Nephron (organoid): ENCODE measurements at regions not wholly inside any gene's neighbourhood (a gene's known extent, or its start where the extent isn't known, plus 50 kb on each side); places are given as distances from the start of the nearest gene placed in this dataset.

Experiments
- H3K27ac Mint-ChIP-seq, 3 experiments: 2 replicates each; pipeline ENCODE4 v1.8.0; 2020; ENCODE audit warnings: mixed read lengths in 3 of 3, mild to moderate bottlenecking in 2 of 3, moderate library complexity in 1 of 3
- H3K27me3 Mint-ChIP-seq: 2 replicates; pipeline ENCODE4 v1.8.0; 2021; ENCODE audit warnings: low read depth, mild to moderate bottlenecking, moderate library complexity, mixed read lengths
- H3K36me3 Mint-ChIP-seq: 2 replicates; pipeline ENCODE4 v1.8.0; 2020; ENCODE audit warnings: low read depth, mixed read lengths
- H3K4me1 Mint-ChIP-seq: 2 replicates; pipeline ENCODE4 v1.8.0; 2020; ENCODE audit warnings: mixed read lengths
- H3K4me3 Mint-ChIP-seq, 3 experiments: 2 replicates each; pipeline ENCODE4 v1.8.0; 2020; ENCODE audit warnings: mild to moderate bottlenecking in 3 of 3, mixed read lengths in 3 of 3, moderate library complexity in 2 of 3
- H3K9me3 Mint-ChIP-seq: 2 replicates; pipeline ENCODE4 v1.8.0; 2020; ENCODE audit warnings: mixed read lengths
- TF ChIP-seq, protein P1 (sequence below), 3 experiments: fragments of 200-600 bp; sonication (generic); IDR thresholded peaks; one replicate each; pipeline ENCODE4 v1.5.0; 2021; ENCODE audit warnings: antibody characterized with exemption in 3 of 3; ENCODE audit not compliant: unreplicated experiment in 3 of 3

DNA sequence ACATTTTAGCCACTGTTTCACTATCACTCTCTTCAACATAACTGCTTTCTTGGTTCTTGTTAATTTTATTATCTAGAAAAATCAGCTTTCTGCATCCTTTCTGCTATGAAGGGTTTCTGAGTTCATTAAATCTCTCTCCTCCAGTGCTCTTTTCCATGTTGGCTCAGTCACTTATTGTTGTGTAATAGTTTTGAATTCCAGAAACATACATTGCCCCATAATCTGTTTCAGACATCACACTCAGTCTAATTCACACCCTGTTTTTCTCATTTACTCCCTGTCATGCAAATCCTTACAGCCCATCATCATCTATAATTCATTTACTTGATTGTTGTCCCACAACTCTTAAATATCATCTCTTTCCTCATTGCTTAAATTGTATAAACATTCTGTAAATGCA, 176.1 kb upstream of the CDH12 start:
- Mint-ChIP-seq H3K9me3 (no peaks in the 10 kb centered on the region), H3K4me3 (no peak overlapping the region), H3K36me3 (no peaks in the 10 kb centered on the region), H3K27ac (no peak overlapping the region), H3K4me1 (no peaks in the 10 kb centered on the region), H3K27me3 (no peaks in the 10 kb centered on the region)
- TF ChIP-seq, protein P1, sequence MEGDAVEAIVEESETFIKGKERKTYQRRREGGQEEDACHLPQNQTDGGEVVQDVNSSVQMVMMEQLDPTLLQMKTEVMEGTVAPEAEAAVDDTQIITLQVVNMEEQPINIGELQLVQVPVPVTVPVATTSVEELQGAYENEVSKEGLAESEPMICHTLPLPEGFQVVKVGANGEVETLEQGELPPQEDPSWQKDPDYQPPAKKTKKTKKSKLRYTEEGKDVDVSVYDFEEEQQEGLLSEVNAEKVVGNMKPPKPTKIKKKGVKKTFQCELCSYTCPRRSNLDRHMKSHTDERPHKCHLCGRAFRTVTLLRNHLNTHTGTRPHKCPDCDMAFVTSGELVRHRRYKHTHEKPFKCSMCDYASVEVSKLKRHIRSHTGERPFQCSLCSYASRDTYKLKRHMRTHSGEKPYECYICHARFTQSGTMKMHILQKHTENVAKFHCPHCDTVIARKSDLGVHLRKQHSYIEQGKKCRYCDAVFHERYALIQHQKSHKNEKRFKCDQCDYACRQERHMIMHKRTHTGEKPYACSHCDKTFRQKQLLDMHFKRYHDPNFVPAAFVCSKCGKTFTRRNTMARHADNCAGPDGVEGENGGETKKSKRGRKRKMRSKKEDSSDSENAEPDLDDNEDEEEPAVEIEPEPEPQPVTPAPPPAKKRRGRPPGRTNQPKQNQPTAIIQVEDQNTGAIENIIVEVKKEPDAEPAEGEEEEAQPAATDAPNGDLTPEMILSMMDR (IDR thresholded peaks at IDR 0.05; ENCODE audit: unreplicated experiment in 3 of 3): no peak

DNA sequence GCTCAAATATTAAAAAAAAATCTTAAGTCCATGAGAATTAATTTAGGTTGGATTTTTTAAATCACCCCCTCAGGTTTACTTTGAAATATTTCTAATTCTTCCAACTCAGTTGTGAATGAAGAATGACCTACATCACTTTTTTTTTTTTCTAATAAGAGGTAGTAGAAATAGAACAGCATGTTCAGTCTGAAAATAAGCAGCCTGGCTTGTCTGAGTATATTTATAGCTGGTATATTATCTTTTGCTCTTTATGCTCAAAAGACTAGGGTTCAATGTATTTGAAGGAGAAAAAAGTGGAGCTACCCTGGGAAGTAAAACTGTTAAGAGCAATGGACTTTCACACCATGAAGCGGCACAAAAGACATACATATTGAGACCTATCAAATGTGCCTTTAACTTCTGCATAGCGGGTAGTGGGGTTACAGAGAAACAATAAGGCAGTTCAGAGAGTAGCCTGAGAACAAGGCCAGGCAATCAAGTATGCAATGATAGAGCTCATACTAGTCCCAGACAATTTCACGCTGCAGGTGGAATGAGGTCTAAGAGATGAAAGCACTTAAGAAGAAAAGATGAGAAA, 175.4 kb upstream of the CDH12 start:
- no peaks in the 10 kb centered on the region for H3K27me3 Mint-ChIP-seq
- H3K4me1 Mint-ChIP-seq: no peaks in the 10 kb centered on the region
- no peak overlapping the region for H3K27ac Mint-ChIP-seq
- no peaks in the 10 kb centered on the region for H3K9me3 Mint-ChIP-seq
- H3K4me3 Mint-ChIP-seq: no peak overlapping the region
- H3K36me3 Mint-ChIP-seq: no peaks in the 10 kb centered on the region
- TF ChIP-seq, protein P1 (IDR thresholded peaks at IDR 0.05; ENCODE audit: unreplicated experiment in 3 of 3): no peak

DNA sequence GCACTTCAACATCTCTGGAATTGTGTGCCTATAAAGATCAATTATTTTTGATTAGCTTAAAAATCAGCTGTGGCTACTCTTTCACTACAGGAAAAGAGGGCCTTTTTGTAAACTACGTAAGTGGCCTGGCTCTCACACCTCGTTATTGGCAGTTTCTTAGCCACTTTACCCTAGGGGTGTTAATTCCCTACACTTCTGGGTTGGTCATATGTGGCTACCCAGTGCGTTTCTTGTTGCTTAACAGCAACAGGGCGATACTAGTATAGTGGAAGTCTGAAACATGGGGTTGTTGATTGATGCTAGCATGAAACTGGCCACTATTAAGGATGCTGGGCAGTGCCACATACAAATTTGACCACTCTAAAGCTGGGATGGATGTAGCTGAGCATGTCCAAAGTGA, 174.7 kb upstream of the CDH12 start:
- Mint-ChIP-seq H3K27me3 (no peaks in the 10 kb centered on the region), H3K9me3 (no peaks in the 10 kb centered on the region), H3K36me3 (no peaks in the 10 kb centered on the region), H3K4me3 (no peak overlapping the region), H3K27ac (no peak overlapping the region), H3K4me1 (no peaks in the 10 kb centered on the region)
- TF ChIP-seq, protein P1 (IDR thresholded peaks at IDR 0.05; ENCODE audit: unreplicated experiment in 3 of 3): no peak

DNA sequence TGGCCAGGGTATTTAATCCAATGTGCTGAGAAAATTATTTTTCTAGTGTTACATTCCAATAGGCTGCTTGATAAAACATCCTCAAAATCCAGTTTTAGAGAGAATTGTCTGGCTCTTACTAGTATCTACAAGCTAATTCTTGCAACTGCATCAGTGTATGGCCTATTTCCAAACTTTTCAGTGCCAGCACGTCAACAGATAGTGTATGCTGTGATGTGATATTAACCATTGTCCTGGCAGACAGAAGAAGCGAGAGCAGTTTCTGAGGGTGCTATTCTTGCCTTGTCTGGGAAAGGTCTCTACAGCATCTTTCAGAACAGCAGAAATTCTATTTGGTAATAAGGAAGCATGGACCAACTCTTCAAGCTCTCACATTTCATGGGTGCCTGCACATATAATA, 174.2 kb upstream of the CDH12 start:
- Mint-ChIP-seq H3K4me3 (no peak overlapping the region), H3K27me3 (no peaks in the 10 kb centered on the region), H3K36me3 (no peaks in the 10 kb centered on the region), H3K9me3 (no peaks in the 10 kb centered on the region), H3K27ac (no peak overlapping the region), H3K4me1 (no peaks in the 10 kb centered on the region)
- TF ChIP-seq, protein P1 (IDR thresholded peaks at IDR 0.05; ENCODE audit: unreplicated experiment in 3 of 3): no peak

DNA sequence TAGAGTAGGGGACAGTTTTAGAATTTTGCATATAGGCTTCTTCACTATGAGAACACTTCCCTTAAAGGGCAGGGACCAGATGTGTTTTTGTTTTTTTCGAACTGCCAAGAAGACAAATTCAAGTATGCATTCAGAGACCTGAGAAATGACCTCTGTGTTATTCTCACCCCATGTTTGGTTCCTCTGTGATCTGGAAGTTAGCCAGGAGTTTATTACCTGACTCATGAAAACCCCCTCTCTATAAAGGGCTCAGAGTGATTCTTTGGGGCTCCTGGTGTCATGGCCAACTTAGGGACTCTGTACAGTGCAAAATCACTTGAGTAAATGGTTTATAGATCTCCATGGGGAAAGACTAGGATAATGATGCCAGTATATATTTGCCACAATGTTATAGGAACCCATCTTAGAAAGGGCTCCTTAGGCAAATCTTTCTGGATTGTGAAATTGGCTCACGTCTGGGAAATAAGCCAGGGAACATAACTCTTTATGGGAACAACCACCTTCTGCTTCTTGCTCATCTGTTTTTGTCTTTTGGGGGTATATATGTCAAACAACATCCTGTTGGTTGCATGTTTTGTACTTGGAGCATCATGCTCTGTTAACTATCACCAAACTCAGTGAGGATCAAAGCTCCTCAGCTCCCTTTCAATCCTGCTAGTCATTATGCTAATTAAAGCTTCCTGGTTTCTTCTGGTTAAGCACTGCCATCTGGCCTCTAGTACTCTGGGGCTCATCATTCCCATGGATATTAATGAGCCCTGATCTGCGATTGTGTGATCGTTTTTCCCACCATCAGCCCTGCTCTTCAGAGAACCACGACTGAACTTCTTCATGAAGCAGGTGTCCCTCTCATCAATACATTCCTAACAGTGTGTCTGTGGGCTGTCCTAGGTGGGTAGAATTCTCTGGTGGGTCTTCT, 173.4 kb upstream of the CDH12 start:
- H3K27ac Mint-ChIP-seq: no peak overlapping the region
- H3K36me3 Mint-ChIP-seq: no peaks in the 10 kb centered on the region
- no peaks in the 10 kb centered on the region for H3K4me1 Mint-ChIP-seq
- no peak overlapping the region for H3K4me3 Mint-ChIP-seq
- H3K27me3 Mint-ChIP-seq: no peaks in the 10 kb centered on the region
- H3K9me3 Mint-ChIP-seq: no peaks in the 10 kb centered on the region
- TF ChIP-seq, protein P1 (IDR thresholded peaks at IDR 0.05; ENCODE audit: unreplicated experiment in 3 of 3): no peak
